ENCODE measurements at regions not wholly inside any gene's neighbourhood (a gene's known extent, or its start where the extent isn't known, plus 50 kb on each side); places are given as distances from the start of the nearest gene placed in this dataset.

GRCh38 chr3:55124371-55124770 lies 196.5 kb upstream of the LRTM1 start:
- H3K27me3 ChIP-seq (replicated peaks; ENCODE audit: insufficient read depth) = no peaks in the 10 kb centered on the region
- TF ChIP-seq, protein P1, sequence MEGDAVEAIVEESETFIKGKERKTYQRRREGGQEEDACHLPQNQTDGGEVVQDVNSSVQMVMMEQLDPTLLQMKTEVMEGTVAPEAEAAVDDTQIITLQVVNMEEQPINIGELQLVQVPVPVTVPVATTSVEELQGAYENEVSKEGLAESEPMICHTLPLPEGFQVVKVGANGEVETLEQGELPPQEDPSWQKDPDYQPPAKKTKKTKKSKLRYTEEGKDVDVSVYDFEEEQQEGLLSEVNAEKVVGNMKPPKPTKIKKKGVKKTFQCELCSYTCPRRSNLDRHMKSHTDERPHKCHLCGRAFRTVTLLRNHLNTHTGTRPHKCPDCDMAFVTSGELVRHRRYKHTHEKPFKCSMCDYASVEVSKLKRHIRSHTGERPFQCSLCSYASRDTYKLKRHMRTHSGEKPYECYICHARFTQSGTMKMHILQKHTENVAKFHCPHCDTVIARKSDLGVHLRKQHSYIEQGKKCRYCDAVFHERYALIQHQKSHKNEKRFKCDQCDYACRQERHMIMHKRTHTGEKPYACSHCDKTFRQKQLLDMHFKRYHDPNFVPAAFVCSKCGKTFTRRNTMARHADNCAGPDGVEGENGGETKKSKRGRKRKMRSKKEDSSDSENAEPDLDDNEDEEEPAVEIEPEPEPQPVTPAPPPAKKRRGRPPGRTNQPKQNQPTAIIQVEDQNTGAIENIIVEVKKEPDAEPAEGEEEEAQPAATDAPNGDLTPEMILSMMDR (IDR thresholded peaks at IDR 0.05) = no peak

More at GRCh38 chr3:55124371-55124770, 196.5 kb upstream of the LRTM1 start:
- no peak for ATAC-seq (ENCODE audit: insufficient number of reproducible peaks, low FRiP score, low read depth)
- H3K9me3 ChIP-seq = no peaks in the 10 kb centered on the region
- no peaks in the 10 kb centered on the region for H3K36me3 ChIP-seq
- H3K4me3 ChIP-seq = no peak overlapping the region
- no peak for DNase-seq (ENCODE audit: low spot score)
- no peaks in the 10 kb centered on the region for H3K4me1 ChIP-seq (ENCODE audit: control insufficient read depth in 1 of 2, low read depth in 2 of 2)
- no peak overlapping the region for H3K27ac ChIP-seq

All from thoracic aorta (tissue), 2 donors.